Mesendoderm (in vitro differentiated cells): ENCODE measurements at regions not wholly inside any gene's neighbourhood (a gene's known extent, or its start where the extent isn't known, plus 50 kb on each side); places are given as distances from the start of the nearest gene placed in this dataset.
"Not testable (repeated sequence)": the region's sequence is repeated elsewhere in the genome, so short reads cannot be mapped to it uniquely, and the experiment has no call there.

ENCODE experiments used
- DNase-seq: peaks from one replicate; pipeline ENCODE4 v3.0.0; 2013
- H2AK5ac ChIP-seq: 2 replicates; pipeline ENCODE4 v1.6.1; 2013; ENCODE audit warnings: low read length, inconsistent platforms
- H2BK120ac ChIP-seq: 2 replicates; pipeline ENCODE4 v1.6.1; 2013; ENCODE audit warnings: low read depth, mild to moderate bottlenecking, low read length, moderate library complexity, mixed read lengths
- H2BK15ac ChIP-seq: replicated peaks from 2 replicates; pipeline ENCODE4 v1.6.1; 2013; ENCODE audit warnings: low read depth, mild to moderate bottlenecking, moderate library complexity
- H2BK5ac ChIP-seq: 2 replicates; pipeline ENCODE4 v1.6.1; 2013; ENCODE audit warnings: low read length, inconsistent platforms
- H3K18ac ChIP-seq: 2 replicates; pipeline ENCODE4 v1.6.1; 2013; ENCODE audit warnings: mild to moderate bottlenecking, low read length, mixed read lengths
- H3K23ac ChIP-seq: one replicate; pipeline ENCODE4 v1.6.1; 2013; ENCODE audit warnings: low read length
- H3K27ac ChIP-seq: 2 replicates; pipeline ENCODE4 v1.5.1; 2013; ENCODE audit warnings: low read depth, mild to moderate bottlenecking, inconsistent platforms, low read length, moderate library complexity
- H3K27me3 ChIP-seq: 2 replicates; pipeline ENCODE4 v1.6.1; 2013; ENCODE audit warnings: low read length, control low read depth, mild to moderate bottlenecking, inconsistent platforms; ENCODE audit not compliant: insufficient read depth, poor library complexity
- H3K36me3 ChIP-seq: 2 replicates; pipeline ENCODE4 v1.6.1; 2013; ENCODE audit warnings: low read length, inconsistent platforms; ENCODE audit not compliant: control insufficient read depth, insufficient read depth
- H3K4ac ChIP-seq: one replicate; pipeline ENCODE4 v1.6.1; 2013; ENCODE audit warnings: low read depth, mild to moderate bottlenecking, low read length, moderate library complexity
- H3K4me1 ChIP-seq: 2 replicates; pipeline ENCODE4 v1.6.1; 2013; ENCODE audit warnings: low read depth, low read length, inconsistent platforms; ENCODE audit not compliant: control insufficient read depth
- H3K4me2 ChIP-seq: 2 replicates; pipeline ENCODE4 v1.6.1; 2013; ENCODE audit warnings: low read length
- H3K4me3 ChIP-seq: 2 replicates; pipeline ENCODE4 v1.5.1; 2013; ENCODE audit warnings: mild to moderate bottlenecking, low read length
- H3K56ac ChIP-seq: one replicate; pipeline ENCODE4 v1.6.1; 2013; ENCODE audit warnings: low read length
- H3K79me1 ChIP-seq: 2 replicates; pipeline ENCODE4 v1.6.1; 2013; ENCODE audit warnings: low read length, inconsistent platforms
- H3K79me2 ChIP-seq: 2 replicates; pipeline ENCODE4 v1.6.1; 2013; ENCODE audit warnings: mild to moderate bottlenecking, low read length; ENCODE audit not compliant: control insufficient read depth, insufficient read depth
- H3K9ac ChIP-seq: 2 replicates; pipeline ENCODE4 v1.6.1; 2013; ENCODE audit warnings: low read length, inconsistent platforms
- H4K5ac ChIP-seq: one replicate; pipeline ENCODE4 v1.6.1; 2013; ENCODE audit warnings: low read length
- H4K8ac ChIP-seq: one replicate; pipeline ENCODE4 v1.6.1; 2013; ENCODE audit warnings: low read depth, mild to moderate bottlenecking, control low read depth, low read length, moderate library complexity
- WGBS: extraction: QIAGEN DNeasy Blood & Tissue Kit; methylation state at CpG from one replicate; pipeline ENCODE4 v1.1.7; 2013; ENCODE audit warnings: low lambda C conversion rate, missing lambda C conversion rate; ENCODE audit not compliant: insufficient coverage; ENCODE audit errors: extremely low coverage; 5-methylcytosine and 5-hydroxymethylcytosine counted together

DNA sequence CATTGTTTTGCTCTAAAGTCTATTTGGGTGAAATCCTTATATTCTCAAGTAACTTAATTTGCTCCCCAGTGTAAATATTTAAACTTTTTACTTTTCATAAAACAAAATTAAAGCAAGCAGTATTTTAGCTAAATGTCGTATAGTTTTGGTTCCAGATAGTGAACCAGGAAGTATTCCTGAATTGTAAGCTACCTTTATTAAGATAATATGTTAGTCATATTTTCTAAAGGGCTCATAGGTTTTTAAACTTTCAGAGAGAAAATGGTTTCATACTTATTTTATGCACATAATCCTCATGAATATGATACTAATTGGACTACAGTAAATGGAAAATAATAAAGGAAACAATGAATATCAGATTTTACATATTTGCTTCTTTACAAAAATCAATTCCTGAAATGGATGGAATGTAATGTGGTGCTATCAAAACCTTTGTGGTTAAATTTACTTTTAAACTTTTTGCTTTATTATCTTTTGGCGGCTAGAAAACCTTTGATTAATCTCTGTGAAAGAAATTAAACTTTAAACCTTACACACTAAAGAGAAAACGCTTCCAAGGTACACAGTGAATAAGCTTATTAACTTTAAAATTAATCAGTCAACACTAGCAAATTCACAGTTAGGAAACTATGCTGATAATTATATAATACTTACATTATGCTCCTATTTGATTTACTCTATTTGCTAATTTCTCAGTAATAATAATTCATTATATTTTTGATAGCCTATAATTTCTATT, 76.6 kb upstream of the RHOBTB1 start:
- H3K4ac ChIP-seq: no peak overlapping the region
- H2BK15ac ChIP-seq: no peak overlapping the region
- no peak overlapping the region for H3K56ac ChIP-seq
- no CpG with 5 or more reads among the region's 3 CpGs for WGBS
- no peak overlapping the region for H4K8ac ChIP-seq
- no peak for DNase-seq
- no peak overlapping the region for H2BK120ac ChIP-seq
- H3K4me2 ChIP-seq: no peak overlapping the region
- H3K79me1 ChIP-seq: no peaks in the 10 kb centered on the region
- no peak overlapping the region for H3K18ac ChIP-seq
- no peak overlapping the region for H3K4me3 ChIP-seq
- H3K36me3 ChIP-seq: no peaks in the 10 kb centered on the region
- H3K27ac ChIP-seq: no peak overlapping the region
- no peaks in the 10 kb centered on the region for H3K79me2 ChIP-seq
- H2BK5ac ChIP-seq: no peak overlapping the region
- H4K5ac ChIP-seq: no peak overlapping the region
- no peak overlapping the region for H3K9ac ChIP-seq
- H3K23ac ChIP-seq: no peak overlapping the region
- no peaks in the 10 kb centered on the region for H3K4me1 ChIP-seq
- no peaks in the 10 kb centered on the region for H3K27me3 ChIP-seq
- no peak overlapping the region for H2AK5ac ChIP-seq

DNA sequence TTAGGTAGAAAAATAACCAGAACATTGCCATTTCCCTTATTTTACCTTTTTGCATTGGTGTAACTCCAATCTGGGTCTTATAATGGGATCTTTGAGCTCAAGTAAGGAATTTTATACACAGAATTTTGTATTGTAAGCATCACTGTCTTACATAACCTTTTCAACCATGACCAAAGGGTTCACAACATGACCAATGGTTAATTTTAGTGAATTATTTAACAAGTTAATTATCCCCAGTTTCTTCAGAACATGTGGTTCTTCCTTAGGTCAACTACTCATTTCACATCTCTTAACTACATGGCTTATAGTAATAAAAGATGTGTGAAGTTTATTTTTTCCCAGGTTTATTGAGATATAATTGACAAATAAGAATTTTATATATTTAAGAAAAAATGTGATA, 74.2 kb upstream of the RHOBTB1 start:
- Histone ChIP-seq H2BK120ac (no peak overlapping the region), H4K5ac (no peak overlapping the region), H2AK5ac (no peak overlapping the region), H3K79me1 (no peaks in the 10 kb centered on the region), H4K8ac (no peak overlapping the region), H3K4me2 (no peak overlapping the region), H3K79me2 (no peaks in the 10 kb centered on the region), H3K56ac (no peak overlapping the region), H3K27me3 (no peaks in the 10 kb centered on the region), H3K4me1 (no peaks in the 10 kb centered on the region), H3K27ac (no peak overlapping the region), H3K23ac (no peak overlapping the region), H2BK15ac (no peak overlapping the region), H2BK5ac (no peak overlapping the region), H3K18ac (no peak overlapping the region), H3K4ac (no peak overlapping the region), H3K9ac (no peak overlapping the region), H3K36me3 (no peaks in the 10 kb centered on the region), H3K4me3 (no peak overlapping the region)
- DNase-seq: no peak

DNA sequence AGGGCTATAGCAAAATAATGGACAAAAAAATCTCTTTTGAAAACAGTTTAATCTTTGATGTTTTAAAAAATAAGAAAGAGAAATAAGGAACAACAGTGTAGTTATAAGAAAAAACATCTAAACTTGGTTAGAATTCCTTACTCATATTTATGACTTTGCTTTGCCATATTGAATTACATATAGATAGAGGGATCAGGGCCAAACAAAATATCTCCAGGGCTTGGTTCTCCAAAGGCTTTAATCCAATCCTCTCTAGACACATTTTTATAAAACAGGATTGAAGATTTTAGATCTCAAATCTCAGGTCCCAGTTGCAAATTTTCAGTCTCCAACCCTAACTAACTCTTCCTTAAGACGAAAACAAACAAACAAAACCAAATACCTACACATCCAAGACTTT, 72.6 kb upstream of the RHOBTB1 start:
- H3K56ac ChIP-seq: no peak overlapping the region
- H3K79me2 ChIP-seq: no peaks in the 10 kb centered on the region
- H2BK15ac ChIP-seq: no peak overlapping the region
- no peak overlapping the region for H3K27ac ChIP-seq
- H3K4ac ChIP-seq: no peak overlapping the region
- no peak overlapping the region for H4K8ac ChIP-seq
- H3K23ac ChIP-seq: no peak overlapping the region
- H3K4me3 ChIP-seq: no peak overlapping the region
- no peak overlapping the region for H3K4me2 ChIP-seq
- H3K27me3 ChIP-seq: no peaks in the 10 kb centered on the region
- no peak overlapping the region for H3K18ac ChIP-seq
- no peaks in the 10 kb centered on the region for H3K79me1 ChIP-seq
- no peak overlapping the region for H3K9ac ChIP-seq
- no peaks in the 10 kb centered on the region for H3K36me3 ChIP-seq
- H2BK120ac ChIP-seq: no peak overlapping the region
- DNase-seq: no peak
- H2BK5ac ChIP-seq: no peak overlapping the region
- WGBS: no CpG with 5 or more reads among the region's 1 CpG
- H4K5ac ChIP-seq: no peak overlapping the region
- H3K4me1 ChIP-seq: no peaks in the 10 kb centered on the region
- no peak overlapping the region for H2AK5ac ChIP-seq

DNA sequence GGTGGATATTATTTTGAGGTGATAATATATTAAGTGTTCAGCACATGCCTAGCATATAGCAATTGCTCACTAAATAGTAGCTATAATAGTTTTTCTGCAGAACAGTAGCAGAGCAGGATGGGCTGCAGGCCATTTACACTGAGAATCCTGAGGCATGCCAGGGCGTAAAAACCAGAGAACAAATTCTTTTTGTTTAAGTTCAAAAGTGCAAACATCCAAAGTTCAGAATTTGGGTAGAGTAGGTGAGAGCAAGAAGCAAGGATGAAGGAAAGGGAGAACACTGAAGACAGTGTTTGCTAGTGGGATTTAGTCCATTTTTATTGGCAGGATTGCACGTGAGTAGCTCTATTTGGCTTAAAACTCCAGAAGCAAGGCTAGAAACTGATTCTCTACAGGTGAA, 72.0 kb upstream of the RHOBTB1 start:
- no peak overlapping the region for H2BK120ac ChIP-seq
- H3K79me1 ChIP-seq: no peaks in the 10 kb centered on the region
- no CpG with 5 or more reads among the region's 2 CpGs for WGBS
- H3K27ac ChIP-seq: no peak overlapping the region
- H3K23ac ChIP-seq: no peak overlapping the region
- H3K18ac ChIP-seq: no peak overlapping the region
- no peak overlapping the region for H3K56ac ChIP-seq
- no peaks in the 10 kb centered on the region for H3K4me1 ChIP-seq
- H3K9ac ChIP-seq: no peak overlapping the region
- H3K4me2 ChIP-seq: no peak overlapping the region
- no peaks in the 10 kb centered on the region for H3K36me3 ChIP-seq
- H2BK15ac ChIP-seq: no peak overlapping the region
- H4K8ac ChIP-seq: no peak overlapping the region
- no peak overlapping the region for H4K5ac ChIP-seq
- no peak for DNase-seq
- no peak overlapping the region for H3K4me3 ChIP-seq
- no peak overlapping the region for H2AK5ac ChIP-seq
- H3K79me2 ChIP-seq: no peaks in the 10 kb centered on the region
- no peaks in the 10 kb centered on the region for H3K27me3 ChIP-seq
- H2BK5ac ChIP-seq: no peak overlapping the region
- no peak overlapping the region for H3K4ac ChIP-seq

DNA sequence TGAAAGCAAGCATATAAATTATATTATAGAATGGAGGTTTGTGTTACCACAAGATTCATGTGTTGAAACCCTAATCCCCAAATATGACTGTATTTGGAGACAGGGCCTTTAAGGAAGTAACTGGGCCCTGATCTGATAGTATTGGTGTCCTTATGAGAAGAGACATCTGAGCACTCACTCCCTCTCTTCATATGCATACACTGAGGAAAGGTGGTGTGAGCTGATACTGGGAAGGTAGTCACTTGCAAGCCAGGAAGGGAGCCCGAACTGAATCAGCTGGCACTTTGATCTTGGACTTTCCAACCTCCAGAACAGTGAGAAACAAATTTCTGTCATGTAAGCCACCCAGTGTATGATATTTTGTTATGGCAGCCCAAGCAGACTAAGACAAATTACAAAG, 66.9 kb upstream of the RHOBTB1 start:
- no peak overlapping the region for H3K56ac ChIP-seq
- H3K4me2 ChIP-seq: no peak overlapping the region
- no peak overlapping the region for H3K23ac ChIP-seq
- no peaks in the 10 kb centered on the region for H3K27me3 ChIP-seq
- no peak overlapping the region for H3K27ac ChIP-seq
- H3K79me2 ChIP-seq: no peaks in the 10 kb centered on the region
- no peak overlapping the region for H2AK5ac ChIP-seq
- H4K8ac ChIP-seq: no peak overlapping the region
- DNase-seq: no peak
- WGBS: no CpG with 5 or more reads among the region's 1 CpG
- no peak overlapping the region for H4K5ac ChIP-seq
- H3K9ac ChIP-seq: no peak overlapping the region
- no peaks in the 10 kb centered on the region for H3K36me3 ChIP-seq
- H3K4ac ChIP-seq: no peak overlapping the region
- no peak overlapping the region for H2BK5ac ChIP-seq
- H3K18ac ChIP-seq: no peak overlapping the region
- H2BK15ac ChIP-seq: no peak overlapping the region
- no peak overlapping the region for H3K4me3 ChIP-seq
- no peaks in the 10 kb centered on the region for H3K79me1 ChIP-seq
- H3K4me1 ChIP-seq: no peaks in the 10 kb centered on the region
- H2BK120ac ChIP-seq: no peak overlapping the region

DNA sequence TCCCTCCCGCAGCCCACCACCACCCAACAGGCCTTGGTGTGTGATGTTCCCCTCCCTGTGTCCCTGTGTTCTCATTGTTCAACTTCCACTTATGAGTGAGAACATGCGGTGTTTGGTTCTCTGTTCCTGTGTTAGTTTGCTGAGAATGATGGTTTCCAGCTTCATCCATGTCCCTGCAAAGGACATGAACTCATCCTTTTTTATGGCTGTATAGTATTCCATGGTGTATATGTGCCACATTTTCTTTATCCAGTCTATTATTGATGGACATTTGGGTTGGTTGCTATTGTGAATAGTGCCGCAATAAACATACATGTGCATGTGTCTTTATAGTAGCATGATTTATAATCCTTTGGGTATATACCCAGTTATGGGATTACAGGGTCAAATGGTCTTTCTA, 59.1 kb upstream of the RHOBTB1 start:
- H4K5ac ChIP-seq, H3K56ac ChIP-seq, H3K4me2 ChIP-seq, H3K4ac ChIP-seq, H2BK120ac ChIP-seq, H3K27ac ChIP-seq, H3K18ac ChIP-seq, H3K23ac ChIP-seq, DNase-seq, H2BK15ac ChIP-seq, H4K8ac ChIP-seq, H3K9ac ChIP-seq, H2AK5ac ChIP-seq, H3K4me1 ChIP-seq, H2BK5ac ChIP-seq, H3K79me1 ChIP-seq, H3K4me3 ChIP-seq, H3K27me3 ChIP-seq, H3K36me3 ChIP-seq, H3K79me2 ChIP-seq: not testable (repeated sequence)
- no CpG with 5 or more reads among the region's 3 CpGs for WGBS
